Stimulated activated CD8-positive, alpha-beta memory T cell treated with anti-CD3 and anti-CD28 coated beads, Interleukin-7, amount 100 ng/mL, for 48 hours (primary cell): ENCODE measurements at regions not wholly inside any gene's neighbourhood (a gene's known extent, or its start where the extent isn't known, plus 50 kb on each side); places are given as distances from the start of the nearest gene placed in this dataset.

Experiments
- DNase-seq, 2 donors: peaks; one replicate each; pipeline ENCODE4 v3.0.0-alpha.2; 2020; ENCODE audit warnings: low read depth in 1 of 2; ENCODE audit errors: extremely low read depth in 1 of 2

- DNase-seq = no peak
Measured at GRCh38 chr10:71042699-71043098, 154.3 kb upstream of the PCBD1 start.

GRCh38 chr10:71043858-71044257 lies 155.5 kb upstream of the PCBD1 start:
- DNase-seq = no peak

- DNase-seq = no peak
Measured at GRCh38 chr10:71044720-71045119, 156.4 kb upstream of the PCBD1 start.

GRCh38 chr10:71045204-71045809 lies 156.9 kb upstream of the PCBD1 start:
- DNase-seq = no peak

- DNase-seq = no peak
Measured at GRCh38 chr10:71045936-71046335, 157.6 kb upstream of the PCBD1 start.

- DNase-seq = no peak
Measured at GRCh38 chr10:71046747-71047146, 158.4 kb upstream of the PCBD1 start.

GRCh38 chr10:71048971-71049615 lies 160.7 kb upstream of the PCBD1 start:
- no peak for DNase-seq

GRCh38 chr10:71049994-71050393 lies 161.6 kb upstream of the PCBD1 start:
- DNase-seq = no peak

- DNase-seq = no peak
Measured at GRCh38 chr10:71052076-71052660, 160.2 kb upstream of the UNC5B start.

- no peak for DNase-seq
Measured at GRCh38 chr10:71052708-71053107, 159.7 kb upstream of the UNC5B start.

- no peak for DNase-seq
Measured at GRCh38 chr10:71053169-71053895, 159.0 kb upstream of the UNC5B start.

- no peak for DNase-seq
Measured at GRCh38 chr10:71058308-71058707, 154.1 kb upstream of the UNC5B start.

- no peak for DNase-seq
Measured at GRCh38 chr10:71059054-71059818, 153.1 kb upstream of the UNC5B start.

GRCh38 chr10:71059943-71060342 lies 152.4 kb upstream of the UNC5B start:
- DNase-seq = no peak

GRCh38 chr10:71060476-71061426 lies 151.6 kb upstream of the UNC5B start:
- DNase-seq = no peak

- DNase-seq = no peak
Measured at GRCh38 chr10:71061472-71061871, 150.9 kb upstream of the UNC5B start.

GRCh38 chr10:71062156-71062555 lies 150.2 kb upstream of the UNC5B start:
- no peak for DNase-seq

- DNase-seq = no peak
Measured at GRCh38 chr10:71063401-71063800, 149.0 kb upstream of the UNC5B start.

GRCh38 chr10:71064413-71065118 lies 147.8 kb upstream of the UNC5B start:
- no peak for DNase-seq
